ENCODE measurements at regions not wholly inside any gene's neighbourhood (a gene's known extent, or its start where the extent isn't known, plus 50 kb on each side); places are given as distances from the start of the nearest gene placed in this dataset.

DNA sequence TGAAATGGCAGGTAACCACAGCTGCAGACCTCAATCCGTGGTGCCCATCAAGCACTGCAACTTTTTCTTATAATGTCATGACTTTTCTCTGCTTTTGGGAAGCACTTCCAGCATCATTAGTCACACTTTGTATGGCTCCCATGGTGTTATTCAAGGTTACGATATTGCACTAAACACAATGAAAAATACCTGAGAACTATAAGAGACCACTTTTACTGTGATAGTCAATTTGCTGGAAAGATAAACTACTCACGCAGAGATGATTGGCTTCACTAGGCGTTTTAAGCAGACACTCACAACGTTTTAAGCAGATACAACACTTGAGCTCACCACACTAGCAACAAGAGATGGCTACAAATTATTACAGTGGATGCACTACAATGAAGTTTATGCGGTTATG lies 103.2 kb upstream of the CHRM3 start:
- H2BK5ac ChIP-seq (ENCODE audit: insufficient read length, low read length), result no peak overlapping the region
- H2BK15ac ChIP-seq (ENCODE audit: low read depth, low read length), result no peak overlapping the region
- H2BK120ac ChIP-seq (ENCODE audit: low read depth, low read length, poor library complexity, severe bottlenecking), result no peak overlapping the region
- H3K79me1 ChIP-seq (ENCODE audit: insufficient read depth, low read depth, low read length, poor library complexity, severe bottlenecking), result no peaks in the 10 kb centered on the region
- H2BK20ac ChIP-seq (ENCODE audit: low read depth, low read length, poor library complexity, severe bottlenecking), result no peak overlapping the region
- Mint-ChIP-seq H3K36me3 (ENCODE audit: insufficient read depth in 1 of 3, low read depth in 3 of 3) (peaks cover 1 to 21% (median 10%) of the 10 kb centered on the region in 3 experiments), H3K27ac (no peak overlapping the region), H3K27me3 (ENCODE audit: low read depth) (no peaks in the 10 kb centered on the region), H3K4me3 (no peak overlapping the region), H3K9me3 (peaks cover 14 to 20% of the 10 kb centered on the region in 2 experiments), H3K4me1 (peaks cover 31 to 36% of the 10 kb centered on the region in 2 experiments)
- WGBS (ENCODE audit: extremely low coverage, insufficient read length, low lambda C conversion rate), result no CpG with 5 or more reads among the region's 6 CpGs
- no peak for DNase-seq
- no peak overlapping the region for H3K4ac ChIP-seq (ENCODE audit: low read depth, low read length)
- no peak overlapping the region for H3K56ac ChIP-seq (ENCODE audit: insufficient read length, low read depth, low read length)
- H3K9ac ChIP-seq (ENCODE audit: extremely low read depth, insufficient read length, low read length), result no peak overlapping the region
- no peak overlapping the region for H2AK5ac ChIP-seq (ENCODE audit: insufficient read length, low read length)
- H2BK12ac ChIP-seq (ENCODE audit: insufficient read length, low read depth, low read length), result no peak overlapping the region
- no peak overlapping the region for H3K27ac ChIP-seq (ENCODE audit: insufficient read length, low read depth, low read length)
- H4K5ac ChIP-seq (ENCODE audit: insufficient read length, low read depth, low read length), result no peak overlapping the region
- no peaks in the 10 kb centered on the region for H3K23me2 ChIP-seq (ENCODE audit: insufficient read length, low read depth, low read length, poor library complexity, severe bottlenecking)
- no peak overlapping the region for H4K8ac ChIP-seq (replicated peaks; ENCODE audit: insufficient read length, low read depth, low read length)
- H4K20me1 ChIP-seq (ENCODE audit: control insufficient read depth, insufficient read depth, insufficient read length), result no peaks in the 10 kb centered on the region
- no peak overlapping the region for H3T11ph ChIP-seq (ENCODE audit: low read length)
- H4K91ac ChIP-seq (ENCODE audit: insufficient read length, low read depth, low read length), result no peak overlapping the region
- no peaks in the 10 kb centered on the region for H3K27me3 ChIP-seq (ENCODE audit: insufficient read depth, low read length)
- no peaks in the 10 kb centered on the region for H3K9me3 ChIP-seq (ENCODE audit: control insufficient read depth, low read depth, low read length)
- H2AFZ ChIP-seq (ENCODE audit: low read length), result no peak overlapping the region
- H3K79me2 ChIP-seq (ENCODE audit: insufficient read depth, low read length), result no peaks in the 10 kb centered on the region
- TF ChIP-seq, protein P1, sequence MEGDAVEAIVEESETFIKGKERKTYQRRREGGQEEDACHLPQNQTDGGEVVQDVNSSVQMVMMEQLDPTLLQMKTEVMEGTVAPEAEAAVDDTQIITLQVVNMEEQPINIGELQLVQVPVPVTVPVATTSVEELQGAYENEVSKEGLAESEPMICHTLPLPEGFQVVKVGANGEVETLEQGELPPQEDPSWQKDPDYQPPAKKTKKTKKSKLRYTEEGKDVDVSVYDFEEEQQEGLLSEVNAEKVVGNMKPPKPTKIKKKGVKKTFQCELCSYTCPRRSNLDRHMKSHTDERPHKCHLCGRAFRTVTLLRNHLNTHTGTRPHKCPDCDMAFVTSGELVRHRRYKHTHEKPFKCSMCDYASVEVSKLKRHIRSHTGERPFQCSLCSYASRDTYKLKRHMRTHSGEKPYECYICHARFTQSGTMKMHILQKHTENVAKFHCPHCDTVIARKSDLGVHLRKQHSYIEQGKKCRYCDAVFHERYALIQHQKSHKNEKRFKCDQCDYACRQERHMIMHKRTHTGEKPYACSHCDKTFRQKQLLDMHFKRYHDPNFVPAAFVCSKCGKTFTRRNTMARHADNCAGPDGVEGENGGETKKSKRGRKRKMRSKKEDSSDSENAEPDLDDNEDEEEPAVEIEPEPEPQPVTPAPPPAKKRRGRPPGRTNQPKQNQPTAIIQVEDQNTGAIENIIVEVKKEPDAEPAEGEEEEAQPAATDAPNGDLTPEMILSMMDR (conservative IDR thresholded peaks at IDR 0.05), result no peak
- H3K23ac ChIP-seq (ENCODE audit: insufficient read length, low read depth, low read length), result no peak overlapping the region
- H3K18ac ChIP-seq (ENCODE audit: insufficient read length, low read depth, low read length), result no peak overlapping the region
- H3K14ac ChIP-seq (ENCODE audit: insufficient read depth, low read length), result no peak overlapping the region
- no peak overlapping the region for H3K4me2 ChIP-seq (ENCODE audit: insufficient read depth, insufficient read length, low read length)
- H3K4me1 ChIP-seq (ENCODE audit: insufficient read depth, low read length), result no peaks in the 10 kb centered on the region; the same call in 1 of the 2 replicates
